Renal cortical epithelial cell (primary cell): ENCODE measurements at regions not wholly inside any gene's neighbourhood (a gene's known extent, or its start where the extent isn't known, plus 50 kb on each side); places are given as distances from the start of the nearest gene placed in this dataset.

Source experiments
- DNase-seq: peaks from one replicate; pipeline ENCODE4 v3.0.0-alpha.2; 2011; ENCODE audit warnings: low read depth

GRCh38 chr3:31346542-31346979 lies 186.2 kb upstream of the STT3B start:
- no peak for DNase-seq

GRCh38 chr3:31349001-31349748 lies 183.6 kb upstream of the STT3B start:
- DNase-seq = no peak

- no peak for DNase-seq
These were observed 182.4 kb upstream of the STT3B start for GRCh38 chr3:31350307-31350706.

- DNase-seq = no peak
These were observed 180.4 kb upstream of the STT3B start for GRCh38 chr3:31352331-31352730.

- no peak for DNase-seq
These were observed 179.6 kb upstream of the STT3B start for GRCh38 chr3:31353166-31353565.

GRCh38 chr3:31354373-31354772 lies 178.4 kb upstream of the STT3B start:
- no peak for DNase-seq

- no peak for DNase-seq
These were observed 176.9 kb upstream of the STT3B start for GRCh38 chr3:31355807-31356206.

- DNase-seq = peak; percentile 74
These were observed 175.8 kb upstream of the STT3B start for GRCh38 chr3:31356941-31357340.

- DNase-seq = no peak
These were observed 175.3 kb upstream of the STT3B start for GRCh38 chr3:31357451-31357850.

- no peak for DNase-seq
These were observed 174.2 kb upstream of the STT3B start for GRCh38 chr3:31358473-31359070.

GRCh38 chr3:31361371-31362273 lies 171.1 kb upstream of the STT3B start:
- peak; percentile 69 for DNase-seq

GRCh38 chr3:31364188-31364587 lies 168.5 kb upstream of the STT3B start:
- DNase-seq = no peak

GRCh38 chr3:31364711-31365110 lies 168.0 kb upstream of the STT3B start:
- no peak for DNase-seq

GRCh38 chr3:31367518-31367917 lies 165.2 kb upstream of the STT3B start:
- DNase-seq = no peak

GRCh38 chr3:31369637-31370379 lies 162.9 kb upstream of the STT3B start:
- DNase-seq = no peak

GRCh38 chr3:31370380-31370666 lies 162.4 kb upstream of the STT3B start:
- no peak for DNase-seq

GRCh38 chr3:31370681-31371080 lies 162.0 kb upstream of the STT3B start:
- peak; percentile 52 for DNase-seq

- DNase-seq = no peak
These were observed 161.1 kb upstream of the STT3B start for GRCh38 chr3:31371484-31372177.

GRCh38 chr3:31373681-31374080 lies 159.0 kb upstream of the STT3B start:
- DNase-seq = no peak

- peak; percentile 91 for DNase-seq
These were observed 155.6 kb upstream of the STT3B start for GRCh38 chr3:31377045-31377642.

GRCh38 chr3:31378231-31378630 lies 154.5 kb upstream of the STT3B start:
- no peak for DNase-seq
